ENCODE measurements at regions not wholly inside any gene's neighbourhood (a gene's known extent, or its start where the extent isn't known, plus 50 kb on each side); places are given as distances from the start of the nearest gene placed in this dataset.

DNA sequence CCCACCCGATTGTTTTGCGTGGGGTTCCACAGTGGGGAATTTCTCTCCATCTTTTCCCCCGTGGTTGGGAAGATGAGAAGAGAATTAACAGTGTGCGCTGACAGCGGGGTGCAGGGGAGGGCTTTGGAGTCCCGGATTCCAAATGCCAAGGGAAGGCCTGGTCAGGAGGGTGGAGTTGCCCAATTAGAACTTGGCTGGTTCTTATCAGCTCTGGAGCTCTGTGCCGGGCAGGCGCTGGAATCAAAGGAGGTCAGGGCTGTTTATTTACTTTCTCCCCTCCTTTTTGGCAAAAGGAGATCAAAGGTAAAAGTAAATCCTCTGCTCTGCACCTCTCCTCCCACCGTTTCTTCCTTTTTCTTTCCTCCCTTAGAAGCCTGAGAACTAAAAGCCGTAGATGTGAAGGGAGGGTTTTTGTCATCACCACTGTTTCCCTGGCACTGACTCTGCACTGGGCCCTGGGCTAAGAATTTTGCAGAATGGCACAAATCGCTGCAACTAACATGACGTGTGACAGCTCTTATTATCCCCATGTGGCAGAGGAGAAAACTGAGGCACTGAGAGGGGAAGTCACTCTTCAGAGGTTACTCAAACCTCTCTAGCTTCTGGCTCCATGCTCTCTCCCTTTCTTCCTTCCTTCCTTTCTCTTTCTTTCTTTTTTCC is 95.2 kb upstream of the ZNF716 start:
- TF ChIP-seq ZFP3 (tag by site-specific recombination; IDR thresholded peaks at IDR 0.05; ENCODE audit: low read depth): no peak
- TF ChIP-seq, protein P1, sequence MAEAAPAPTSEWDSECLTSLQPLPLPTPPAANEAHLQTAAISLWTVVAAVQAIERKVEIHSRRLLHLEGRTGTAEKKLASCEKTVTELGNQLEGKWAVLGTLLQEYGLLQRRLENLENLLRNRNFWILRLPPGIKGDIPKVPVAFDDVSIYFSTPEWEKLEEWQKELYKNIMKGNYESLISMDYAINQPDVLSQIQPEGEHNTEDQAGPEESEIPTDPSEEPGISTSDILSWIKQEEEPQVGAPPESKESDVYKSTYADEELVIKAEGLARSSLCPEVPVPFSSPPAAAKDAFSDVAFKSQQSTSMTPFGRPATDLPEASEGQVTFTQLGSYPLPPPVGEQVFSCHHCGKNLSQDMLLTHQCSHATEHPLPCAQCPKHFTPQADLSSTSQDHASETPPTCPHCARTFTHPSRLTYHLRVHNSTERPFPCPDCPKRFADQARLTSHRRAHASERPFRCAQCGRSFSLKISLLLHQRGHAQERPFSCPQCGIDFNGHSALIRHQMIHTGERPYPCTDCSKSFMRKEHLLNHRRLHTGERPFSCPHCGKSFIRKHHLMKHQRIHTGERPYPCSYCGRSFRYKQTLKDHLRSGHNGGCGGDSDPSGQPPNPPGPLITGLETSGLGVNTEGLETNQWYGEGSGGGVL (tag by site-specific recombination; IDR thresholded peaks at IDR 0.05): no peak
- TF ChIP-seq, protein P2, sequence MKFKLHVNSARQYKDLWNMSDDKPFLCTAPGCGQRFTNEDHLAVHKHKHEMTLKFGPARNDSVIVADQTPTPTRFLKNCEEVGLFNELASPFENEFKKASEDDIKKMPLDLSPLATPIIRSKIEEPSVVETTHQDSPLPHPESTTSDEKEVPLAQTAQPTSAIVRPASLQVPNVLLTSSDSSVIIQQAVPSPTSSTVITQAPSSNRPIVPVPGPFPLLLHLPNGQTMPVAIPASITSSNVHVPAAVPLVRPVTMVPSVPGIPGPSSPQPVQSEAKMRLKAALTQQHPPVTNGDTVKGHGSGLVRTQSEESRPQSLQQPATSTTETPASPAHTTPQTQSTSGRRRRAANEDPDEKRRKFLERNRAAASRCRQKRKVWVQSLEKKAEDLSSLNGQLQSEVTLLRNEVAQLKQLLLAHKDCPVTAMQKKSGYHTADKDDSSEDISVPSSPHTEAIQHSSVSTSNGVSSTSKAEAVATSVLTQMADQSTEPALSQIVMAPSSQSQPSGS (tag by site-specific recombination; IDR thresholded peaks at IDR 0.05; ENCODE audit: low read depth): no peak
- TF ChIP-seq ZNF114 (tag by site-specific recombination; IDR thresholded peaks at IDR 0.05): no peak
- no peak for TF ChIP-seq HOXA7 (CRISPR knock-in tag; IDR thresholded peaks at IDR 0.05; ENCODE audit: borderline replicate concordance)
- TF ChIP-seq YY1 (tag by site-specific recombination; IDR thresholded peaks at IDR 0.05): no peak

Data from HEK293 (cell line).